ENCODE measurements at regions not wholly inside any gene's neighbourhood (a gene's known extent, or its start where the extent isn't known, plus 50 kb on each side); places are given as distances from the start of the nearest gene placed in this dataset.

GRCh38 chr5:93930098-93930497 lies 188.7 kb upstream of the POU5F2 start:
- Mint-ChIP-seq H3K27ac (no peak overlapping the region), H3K9me3 (peaks cover 3% of the 10 kb centered on the region), H3K36me3 (ENCODE audit: low read depth) (no peaks in the 10 kb centered on the region), H3K27me3 (ENCODE audit: low read depth) (no peaks in the 10 kb centered on the region), H3K4me3 (no peak overlapping the region), H3K4me1 (ENCODE audit: low read depth) (no peaks in the 10 kb centered on the region)

- no peaks in the 10 kb centered on the region for H3K36me3 Mint-ChIP-seq (ENCODE audit: low read depth)
- H3K4me3 Mint-ChIP-seq: no peak overlapping the region
- no peak overlapping the region for H3K27ac Mint-ChIP-seq
- no peaks in the 10 kb centered on the region for H3K4me1 Mint-ChIP-seq (ENCODE audit: low read depth)
- peaks cover 2% of the 10 kb centered on the region for H3K9me3 Mint-ChIP-seq
- no peaks in the 10 kb centered on the region for H3K27me3 Mint-ChIP-seq (ENCODE audit: low read depth)
Observed at GRCh38 chr5:93929131-93929530, 187.7 kb upstream of the POU5F2 start.

- no peak overlapping the region for H3K27ac Mint-ChIP-seq
- H3K27me3 Mint-ChIP-seq (ENCODE audit: low read depth): no peaks in the 10 kb centered on the region
- H3K4me1 Mint-ChIP-seq (ENCODE audit: low read depth): no peaks in the 10 kb centered on the region
- H3K4me3 Mint-ChIP-seq: no peak overlapping the region
- H3K9me3 Mint-ChIP-seq: no peaks in the 10 kb centered on the region
- H3K36me3 Mint-ChIP-seq (ENCODE audit: low read depth): no peaks in the 10 kb centered on the region
Observed at GRCh38 chr5:93926831-93927620, 185.6 kb upstream of the POU5F2 start.

GRCh38 chr5:93925321-93925720 lies 183.9 kb upstream of the POU5F2 start:
- Mint-ChIP-seq H3K27ac (no peak overlapping the region), H3K36me3 (ENCODE audit: low read depth) (no peaks in the 10 kb centered on the region), H3K9me3 (no peaks in the 10 kb centered on the region), H3K27me3 (ENCODE audit: low read depth) (no peaks in the 10 kb centered on the region), H3K4me3 (no peak overlapping the region), H3K4me1 (ENCODE audit: low read depth) (no peaks in the 10 kb centered on the region)

- Mint-ChIP-seq H3K4me1 (ENCODE audit: low read depth) (no peaks in the 10 kb centered on the region), H3K9me3 (no peaks in the 10 kb centered on the region), H3K27me3 (ENCODE audit: low read depth) (no peaks in the 10 kb centered on the region)
Observed at GRCh38 chr5:93924628-93925027, 183.2 kb upstream of the POU5F2 start.

GRCh38 chr5:93922551-93922950 lies 181.2 kb upstream of the POU5F2 start:
- Mint-ChIP-seq H3K36me3 (ENCODE audit: low read depth) (no peaks in the 10 kb centered on the region), H3K27ac (no peak overlapping the region), H3K4me3 (no peak overlapping the region), H3K27me3 (ENCODE audit: low read depth) (no peaks in the 10 kb centered on the region), H3K4me1 (ENCODE audit: low read depth) (no peaks in the 10 kb centered on the region), H3K9me3 (no peaks in the 10 kb centered on the region)

More at GRCh38 chr5:93924628-93925027, 183.2 kb upstream of the POU5F2 start:
- H3K36me3 Mint-ChIP-seq (ENCODE audit: low read depth): no peaks in the 10 kb centered on the region
- no peak overlapping the region for H3K27ac Mint-ChIP-seq
- H3K4me3 Mint-ChIP-seq: no peak overlapping the region

GRCh38 chr5:93921001-93921400 lies 179.6 kb upstream of the POU5F2 start:
- Mint-ChIP-seq H3K9me3 (no peaks in the 10 kb centered on the region), H3K4me1 (ENCODE audit: low read depth) (no peaks in the 10 kb centered on the region), H3K27ac (no peak overlapping the region), H3K27me3 (ENCODE audit: low read depth) (no peaks in the 10 kb centered on the region), H3K36me3 (ENCODE audit: low read depth) (no peaks in the 10 kb centered on the region), H3K4me3 (no peak overlapping the region)

GRCh38 chr5:93916872-93917271 lies 175.5 kb upstream of the POU5F2 start:
- Mint-ChIP-seq H3K36me3 (ENCODE audit: low read depth) (no peaks in the 10 kb centered on the region), H3K9me3 (no peaks in the 10 kb centered on the region), H3K4me3 (no peak overlapping the region), H3K27me3 (ENCODE audit: low read depth) (no peaks in the 10 kb centered on the region), H3K27ac (no peak overlapping the region), H3K4me1 (ENCODE audit: low read depth) (peaks cover 2% of the 10 kb centered on the region)

GRCh38 chr5:93915142-93915553 lies 173.7 kb upstream of the POU5F2 start:
- Mint-ChIP-seq H3K4me3 (no peak overlapping the region), H3K4me1 (ENCODE audit: low read depth) (peaks cover 2% of the 10 kb centered on the region), H3K27me3 (ENCODE audit: low read depth) (no peaks in the 10 kb centered on the region), H3K27ac (no peak overlapping the region), H3K9me3 (no peaks in the 10 kb centered on the region), H3K36me3 (ENCODE audit: low read depth) (no peaks in the 10 kb centered on the region)

GRCh38 chr5:93911609-93912008 lies 170.2 kb upstream of the POU5F2 start:
- Mint-ChIP-seq H3K27ac (no peak overlapping the region), H3K4me3 (no peak overlapping the region)

GRCh38 chr5:93909356-93909755 lies 168.0 kb upstream of the POU5F2 start:
- Mint-ChIP-seq H3K27ac (no peak overlapping the region), H3K9me3 (no peaks in the 10 kb centered on the region), H3K36me3 (ENCODE audit: low read depth) (no peaks in the 10 kb centered on the region), H3K4me3 (no peak overlapping the region), H3K4me1 (ENCODE audit: low read depth) (no peaks in the 10 kb centered on the region), H3K27me3 (ENCODE audit: low read depth) (no peaks in the 10 kb centered on the region)

More at GRCh38 chr5:93911609-93912008, 170.2 kb upstream of the POU5F2 start:
- Mint-ChIP-seq H3K9me3 (no peaks in the 10 kb centered on the region), H3K4me1 (ENCODE audit: low read depth) (peaks cover 2% of the 10 kb centered on the region), H3K36me3 (ENCODE audit: low read depth) (no peaks in the 10 kb centered on the region), H3K27me3 (ENCODE audit: low read depth) (no peaks in the 10 kb centered on the region)

- no peaks in the 10 kb centered on the region for H3K4me1 Mint-ChIP-seq (ENCODE audit: low read depth)
- no peak overlapping the region for H3K4me3 Mint-ChIP-seq
- H3K27ac Mint-ChIP-seq: no peak overlapping the region
- H3K9me3 Mint-ChIP-seq: no peaks in the 10 kb centered on the region
- H3K27me3 Mint-ChIP-seq (ENCODE audit: low read depth): no peaks in the 10 kb centered on the region
- H3K36me3 Mint-ChIP-seq (ENCODE audit: low read depth): no peaks in the 10 kb centered on the region
Observed at GRCh38 chr5:93904917-93905316, 163.5 kb upstream of the POU5F2 start.

- no peak overlapping the region for H3K4me3 Mint-ChIP-seq
- H3K4me1 Mint-ChIP-seq (ENCODE audit: low read depth): no peaks in the 10 kb centered on the region
- H3K9me3 Mint-ChIP-seq: no peaks in the 10 kb centered on the region
- no peaks in the 10 kb centered on the region for H3K36me3 Mint-ChIP-seq (ENCODE audit: low read depth)
- no peak overlapping the region for H3K27ac Mint-ChIP-seq
- no peaks in the 10 kb centered on the region for H3K27me3 Mint-ChIP-seq (ENCODE audit: low read depth)
Observed at GRCh38 chr5:93902288-93902687, 160.9 kb upstream of the POU5F2 start.

- no peaks in the 10 kb centered on the region for H3K27me3 Mint-ChIP-seq (ENCODE audit: low read depth)
Observed at GRCh38 chr5:93899026-93899600, 157.7 kb upstream of the POU5F2 start.

GRCh38 chr5:93894601-93895354 lies 153.4 kb upstream of the POU5F2 start:
- Mint-ChIP-seq H3K27ac (no peak overlapping the region), H3K27me3 (ENCODE audit: low read depth) (no peaks in the 10 kb centered on the region), H3K4me1 (ENCODE audit: low read depth) (no peaks in the 10 kb centered on the region), H3K9me3 (no peaks in the 10 kb centered on the region), H3K4me3 (no peak overlapping the region), H3K36me3 (ENCODE audit: low read depth) (no peaks in the 10 kb centered on the region)

More at GRCh38 chr5:93899026-93899600, 157.7 kb upstream of the POU5F2 start:
- H3K27ac Mint-ChIP-seq: no peak overlapping the region
- H3K4me1 Mint-ChIP-seq (ENCODE audit: low read depth): no peaks in the 10 kb centered on the region
- H3K4me3 Mint-ChIP-seq: no peak overlapping the region
- no peaks in the 10 kb centered on the region for H3K36me3 Mint-ChIP-seq (ENCODE audit: low read depth)
- no peaks in the 10 kb centered on the region for H3K9me3 Mint-ChIP-seq
